ENCODE measurements at regions not wholly inside any gene's neighbourhood (a gene's known extent, or its start where the extent isn't known, plus 50 kb on each side); places are given as distances from the start of the nearest gene placed in this dataset.

- no peak for TF ChIP-seq ZFP3 (CRISPR knock-in tag; IDR thresholded peaks at IDR 0.05)
- TF ChIP-seq ARNTL (CRISPR knock-in tag; IDR thresholded peaks at IDR 0.05; ENCODE audit: borderline replicate concordance, low read depth): no peak
- no peak for TF ChIP-seq SNAI2 (CRISPR knock-in tag; IDR thresholded peaks at IDR 0.05)
- TF ChIP-seq ZNF8 (CRISPR knock-in tag; IDR thresholded peaks at IDR 0.05): no peak
- TF ChIP-seq PATZ1 (CRISPR knock-in tag; IDR thresholded peaks at IDR 0.05; ENCODE audit: borderline replicate concordance): no peak
- TF ChIP-seq POU6F1 (CRISPR knock-in tag; IDR thresholded peaks at IDR 0.05; ENCODE audit: borderline replicate concordance, low read depth): no peak
- no peak for TF ChIP-seq GLIS3 (CRISPR knock-in tag; IDR thresholded peaks at IDR 0.05)
- no peak for TF ChIP-seq CREB5 (CRISPR knock-in tag; IDR thresholded peaks at IDR 0.05; ENCODE audit: low read depth)
Observed at GRCh38 chr5:29378104-29378503, 1815.4 kb upstream of the CDH6 start.

All from SK-N-SH treated with all-trans-retinoic acid at 6 μM for 48 hours (cell line).